PC-3 (cell line): ENCODE measurements at regions not wholly inside any gene's neighbourhood (a gene's known extent, or its start where the extent isn't known, plus 50 kb on each side); places are given as distances from the start of the nearest gene placed in this dataset.

ENCODE experiments used
- ATAC-seq: fragments of 200-7000 bp; cut with Tn5 transposase; 2 replicates; pipeline ENCODE4 v1.9.1; 2020; ENCODE audit warnings: mild to moderate bottlenecking, moderate library complexity
- BruUV-seq: library from RNA; stranded (reverse); fragments of 400-500 nt; replicated peaks from 2 replicates; lab custom pipeline; 2021; lab: Mats Ljungman, UMichigan
- CTCF ChIA-PET: fragments of 300-600 bp; sonication (Branson Sonifier 250); formaldehyde crosslinking; loops from one replicate; lab custom pipeline; 2022; ENCODE audit warnings: antibody characterized with exemption; lab: Charles Lee
- POLR2A ChIA-PET: fragments of 300-600 bp; sonication (Branson Sonifier 250); formaldehyde crosslinking; loops from one replicate; lab custom pipeline; 2022; ENCODE audit warnings: antibody characterized with exemption; ENCODE audit not compliant: unreplicated experiment; lab: Charles Lee
- DNase-seq: peaks from one replicate; pipeline ENCODE4 v3.0.0-alpha.2; 2015
- H2AFZ ChIP-seq: fragments of 300-600 bp; sonication (generic); 2 replicates; pipeline ENCODE4 v1.6.0; 2016; ENCODE audit warnings: antibody characterized with exemption, low read length
- H3F3A ChIP-seq: fragments of 300-600 bp; sonication (generic); one replicate; pipeline ENCODE4 v1.6.0; 2017; ENCODE audit warnings: antibody characterized with exemption, low read length, control low read depth, mild to moderate bottlenecking; ENCODE audit not compliant: unreplicated experiment
- H3K27ac ChIP-seq: fragments of 300-600 bp; sonication (generic); 2 replicates; pipeline ENCODE4 v1.5.1; 2016; ENCODE audit warnings: mild to moderate bottlenecking, low read length
- H3K27me3 ChIP-seq: fragments of 300-600 bp; sonication (generic); 2 replicates; pipeline ENCODE4 v1.6.1; 2016; ENCODE audit warnings: low read length, mixed read lengths
- H3K36me3 ChIP-seq: fragments of 300-600 bp; sonication (generic); 2 replicates; pipeline ENCODE4 v1.6.1; 2016; ENCODE audit warnings: low read depth, mixed run types, low read length, mixed read lengths
- H3K4me1 ChIP-seq: fragments of 300-600 bp; sonication (generic); 2 replicates; pipeline ENCODE4 v1.5.1; 2016; ENCODE audit warnings: low read length; ENCODE audit not compliant: insufficient read depth
- H3K4me2 ChIP-seq: fragments of 300-600 bp; sonication (generic); 2 replicates; pipeline ENCODE4 v1.6.0; 2016; ENCODE audit warnings: low read length
- H3K4me3 ChIP-seq: fragments of 300-600 bp; sonication (generic); 2 replicates; pipeline ENCODE4 v1.5.1; 2016; ENCODE audit warnings: mild to moderate bottlenecking, low read length, mixed read lengths
- H3K79me2 ChIP-seq: fragments of 300-600 bp; sonication (generic); 2 replicates; pipeline ENCODE4 v1.6.1; 2017; ENCODE audit warnings: low read length, mixed read lengths
- H3K9ac ChIP-seq: fragments of 300-600 bp; sonication (generic); 2 replicates; pipeline ENCODE4 v1.6.0; 2016; ENCODE audit warnings: mild to moderate bottlenecking, low read length
- H3K9me2 ChIP-seq: fragments of 300-600 bp; sonication (generic); replicated peaks from 2 replicates; pipeline ENCODE4 v1.6.1; 2016; ENCODE audit warnings: mixed run types, low read length, mixed read lengths
- H3K9me3 ChIP-seq: fragments of 300-600 bp; sonication (generic); 2 replicates; pipeline ENCODE4 v1.6.1; 2016; ENCODE audit warnings: low read length, mixed read lengths
- H4K20me1 ChIP-seq: fragments of 300-600 bp; sonication (generic); 2 replicates; pipeline ENCODE4 v1.6.1; 2016; ENCODE audit warnings: low read length, mixed read lengths
- CTCF ChIP-seq: fragments of 300-600 bp; sonication (generic); conservative IDR thresholded peaks from 2 replicates; pipeline ENCODE4 v1.5.1; 2017; ENCODE audit warnings: antibody characterized with exemption, low read depth, mild to moderate bottlenecking, low read length
- EZH2 ChIP-seq: fragments of 300-600 bp; sonication (generic); IDR thresholded peaks from one replicate; pipeline ENCODE4 v1.6.1; 2017; ENCODE audit warnings: antibody characterized with exemption, mild to moderate bottlenecking, low read length; ENCODE audit not compliant: unreplicated experiment
- EZH2phosphoT487 ChIP-seq: fragments of 300-600 bp; sonication (generic); IDR thresholded peaks from 2 replicates; pipeline ENCODE4 v1.6.1; 2018; ENCODE audit warnings: mild to moderate bottlenecking, antibody characterized with exemption, low read length, borderline replicate concordance
- intact Hi-C: fragments of 100-400 bp; cut with micrococcal nuclease; formaldehyde crosslinking; loops from 2 replicates; pipeline ENCODE4 v1.9.0; 2023

- intact Hi-C loops = no loop called here
- no peak overlapping the region for H3K4me2 ChIP-seq
- H3K4me3 ChIP-seq = no peak overlapping the region
- TF ChIP-seq CTCF (no peak), EZH2phosphoT487 (no peak), EZH2 (no peak)
- no peak overlapping the region for H3K9ac ChIP-seq
- no peaks in the 10 kb centered on the region for H3F3A ChIP-seq
- no peak overlapping the region for H2AFZ ChIP-seq
- H3K9me3 ChIP-seq = no peaks in the 10 kb centered on the region
- DNase-seq = no peak
- H3K27ac ChIP-seq = no peak overlapping the region
- peaks cover 21% of the 10 kb centered on the region for H3K27me3 ChIP-seq
- ChIA-PET POLR2A (no interaction called here), CTCF (no interaction called here)
- no peak for ATAC-seq
- H3K36me3 ChIP-seq = no peaks in the 10 kb centered on the region
- no TSS peak for BruUV-seq
- H3K4me1 ChIP-seq = no peaks in the 10 kb centered on the region
- H3K79me2 ChIP-seq = no peaks in the 10 kb centered on the region
- H3K9me2 ChIP-seq = no peaks in the 10 kb centered on the region
- no peaks in the 10 kb centered on the region for H4K20me1 ChIP-seq
These were observed 400.3 kb upstream of the PKDCC start for GRCh38 chr2:41647468-41648050.

- Histone ChIP-seq H3K36me3 (no peaks in the 10 kb centered on the region), H3K27me3 (peaks cover 16% of the 10 kb centered on the region), H2AFZ (no peak overlapping the region), H3K9ac (no peak overlapping the region), H3K9me2 (no peaks in the 10 kb centered on the region), H3K4me3 (no peak overlapping the region), H3K4me1 (no peaks in the 10 kb centered on the region), H3F3A (no peaks in the 10 kb centered on the region), H3K27ac (no peak overlapping the region), H3K4me2 (no peak overlapping the region), H3K9me3 (no peaks in the 10 kb centered on the region), H4K20me1 (no peaks in the 10 kb centered on the region), H3K79me2 (no peaks in the 10 kb centered on the region)
- TF ChIP-seq CTCF (no peak), EZH2phosphoT487 (no peak), EZH2 (no peak)
- DNase-seq = no peak
- ATAC-seq = no peak
- POLR2A ChIA-PET = no interaction called here
- BruUV-seq = no TSS peak
- intact Hi-C loops = no loop called here
- CTCF ChIA-PET = interaction anchor here (0.6 kb wide), 1 partner anchor 702 kb away, joined by 3 read pairs; no protein-coding TSS in a partner anchor
These were observed 390.6 kb upstream of the PKDCC start for GRCh38 chr2:41657226-41657625.

- ATAC-seq = no peak
- POLR2A ChIA-PET = no interaction called here
- BruUV-seq = no TSS peak
These were observed 388.1 kb upstream of the PKDCC start for GRCh38 chr2:41659758-41660157.

More at GRCh38 chr2:41659758-41660157, 388.1 kb upstream of the PKDCC start:
- H3F3A ChIP-seq = no peaks in the 10 kb centered on the region
- peaks cover 11% of the 10 kb centered on the region for H3K27me3 ChIP-seq
- H3K9me3 ChIP-seq = no peaks in the 10 kb centered on the region
- H3K4me1 ChIP-seq = no peaks in the 10 kb centered on the region
- CTCF ChIA-PET = no interaction called here
- no peak for DNase-seq
- TF ChIP-seq CTCF (no peak), EZH2phosphoT487 (no peak), EZH2 (no peak)
- no peak overlapping the region for H3K9ac ChIP-seq
- no peak overlapping the region for H3K4me2 ChIP-seq
- no peak overlapping the region for H3K4me3 ChIP-seq
- intact Hi-C loops = no loop called here
- no peaks in the 10 kb centered on the region for H3K36me3 ChIP-seq
- H4K20me1 ChIP-seq = no peaks in the 10 kb centered on the region
- no peak overlapping the region for H3K27ac ChIP-seq
- no peak overlapping the region for H2AFZ ChIP-seq
- no peaks in the 10 kb centered on the region for H3K9me2 ChIP-seq
- no peaks in the 10 kb centered on the region for H3K79me2 ChIP-seq
